GM10248 (cell line): ENCODE measurements at regions not wholly inside any gene's neighbourhood (a gene's known extent, or its start where the extent isn't known, plus 50 kb on each side); places are given as distances from the start of the nearest gene placed in this dataset.
"Not testable (repeated sequence)": the region's sequence is repeated elsewhere in the genome, so short reads cannot be mapped to it uniquely, and the experiment has no call there.

Source experiments
- CTCF ChIA-PET: fragments of 300-600 bp; sonication (Branson Sonifier 250); formaldehyde crosslinking; extraction: SDS; loops from one replicate; lab custom pipeline; 2021; ENCODE audit warnings: antibody characterized with exemption; lab: Yijun Ruan, JAX
- POLR2A ChIA-PET: fragments of 350-650 bp; sonication (Branson Sonifier 250); formaldehyde crosslinking; extraction: SDS; loops from one replicate; lab custom pipeline; 2020; ENCODE audit warnings: antibody characterized with exemption; lab: Yijun Ruan, JAX
- DNase-seq: peaks from one replicate; pipeline ENCODE4 v3.0.0; 2012; ENCODE audit errors: extremely low spot score
- TF ChIP-seq, protein P1 (sequence below): IDR thresholded peaks from 2 replicates; pipeline ENCODE4 v1.5.1; 2012; ENCODE audit warnings: mild to moderate bottlenecking, low read depth; ENCODE audit errors: extremely low read depth, missing control alignments, control extremely low read depth

DNA sequence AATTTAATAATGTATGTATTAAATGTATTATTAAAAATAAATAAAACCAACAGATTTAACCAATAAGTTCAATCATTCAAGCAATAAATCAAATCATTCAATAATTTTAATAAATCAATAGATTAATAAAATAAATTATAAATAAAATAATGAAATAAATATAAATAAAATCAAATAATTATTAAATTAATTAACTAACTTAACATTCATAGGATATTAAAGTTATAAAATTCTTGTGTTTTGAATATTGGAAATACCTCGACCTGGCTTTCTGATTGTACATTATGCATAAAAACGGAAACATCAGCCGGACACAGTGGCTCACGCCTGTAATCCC, 182.2 kb downstream of the BANP start:
- no peak for DNase-seq
- TF ChIP-seq, protein P1, sequence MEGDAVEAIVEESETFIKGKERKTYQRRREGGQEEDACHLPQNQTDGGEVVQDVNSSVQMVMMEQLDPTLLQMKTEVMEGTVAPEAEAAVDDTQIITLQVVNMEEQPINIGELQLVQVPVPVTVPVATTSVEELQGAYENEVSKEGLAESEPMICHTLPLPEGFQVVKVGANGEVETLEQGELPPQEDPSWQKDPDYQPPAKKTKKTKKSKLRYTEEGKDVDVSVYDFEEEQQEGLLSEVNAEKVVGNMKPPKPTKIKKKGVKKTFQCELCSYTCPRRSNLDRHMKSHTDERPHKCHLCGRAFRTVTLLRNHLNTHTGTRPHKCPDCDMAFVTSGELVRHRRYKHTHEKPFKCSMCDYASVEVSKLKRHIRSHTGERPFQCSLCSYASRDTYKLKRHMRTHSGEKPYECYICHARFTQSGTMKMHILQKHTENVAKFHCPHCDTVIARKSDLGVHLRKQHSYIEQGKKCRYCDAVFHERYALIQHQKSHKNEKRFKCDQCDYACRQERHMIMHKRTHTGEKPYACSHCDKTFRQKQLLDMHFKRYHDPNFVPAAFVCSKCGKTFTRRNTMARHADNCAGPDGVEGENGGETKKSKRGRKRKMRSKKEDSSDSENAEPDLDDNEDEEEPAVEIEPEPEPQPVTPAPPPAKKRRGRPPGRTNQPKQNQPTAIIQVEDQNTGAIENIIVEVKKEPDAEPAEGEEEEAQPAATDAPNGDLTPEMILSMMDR: no peak
- ChIA-PET CTCF (no interaction called here), POLR2A (no interaction called here)

DNA sequence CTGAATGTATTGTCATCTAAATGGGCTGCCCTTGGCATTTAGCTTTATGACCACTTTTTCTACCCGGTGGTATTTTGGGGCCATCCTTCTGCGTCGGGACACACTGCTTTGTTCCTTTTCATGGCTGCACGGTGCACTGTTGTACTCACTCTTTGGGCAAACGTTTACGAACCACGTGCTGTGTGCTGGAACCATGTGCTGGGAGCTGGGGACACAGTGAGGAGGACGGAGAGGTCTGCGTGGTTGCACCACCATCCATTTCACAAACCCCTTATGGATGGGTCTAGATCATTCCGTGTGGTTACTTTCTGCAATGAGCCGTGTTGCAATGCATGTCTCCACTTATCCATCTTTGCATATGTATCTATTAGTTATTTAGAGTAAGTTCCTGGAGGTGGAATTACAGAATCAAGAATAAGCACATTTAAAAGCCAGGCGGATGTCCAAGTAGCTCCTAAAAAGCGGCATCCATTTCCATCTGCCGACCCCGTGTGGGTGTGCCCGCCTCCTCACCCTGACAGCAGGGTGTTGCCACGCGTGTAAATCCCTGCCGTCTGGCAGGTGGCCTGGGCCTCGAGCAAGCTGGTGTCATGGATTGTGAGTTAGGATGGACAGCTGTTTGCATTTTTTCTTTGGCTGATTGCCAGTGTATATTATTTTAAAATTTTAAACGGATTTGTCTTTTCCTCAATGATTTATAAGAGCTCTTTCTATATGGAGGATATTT, 183.1 kb downstream of the BANP start:
- CTCF ChIA-PET: interaction anchor here (0.8 kb wide), 1 partner anchor 355 kb away, joined by 3 read pairs; no protein-coding TSS in a partner anchor
- DNase-seq, POLR2A ChIA-PET: not testable (repeated sequence)

DNA sequence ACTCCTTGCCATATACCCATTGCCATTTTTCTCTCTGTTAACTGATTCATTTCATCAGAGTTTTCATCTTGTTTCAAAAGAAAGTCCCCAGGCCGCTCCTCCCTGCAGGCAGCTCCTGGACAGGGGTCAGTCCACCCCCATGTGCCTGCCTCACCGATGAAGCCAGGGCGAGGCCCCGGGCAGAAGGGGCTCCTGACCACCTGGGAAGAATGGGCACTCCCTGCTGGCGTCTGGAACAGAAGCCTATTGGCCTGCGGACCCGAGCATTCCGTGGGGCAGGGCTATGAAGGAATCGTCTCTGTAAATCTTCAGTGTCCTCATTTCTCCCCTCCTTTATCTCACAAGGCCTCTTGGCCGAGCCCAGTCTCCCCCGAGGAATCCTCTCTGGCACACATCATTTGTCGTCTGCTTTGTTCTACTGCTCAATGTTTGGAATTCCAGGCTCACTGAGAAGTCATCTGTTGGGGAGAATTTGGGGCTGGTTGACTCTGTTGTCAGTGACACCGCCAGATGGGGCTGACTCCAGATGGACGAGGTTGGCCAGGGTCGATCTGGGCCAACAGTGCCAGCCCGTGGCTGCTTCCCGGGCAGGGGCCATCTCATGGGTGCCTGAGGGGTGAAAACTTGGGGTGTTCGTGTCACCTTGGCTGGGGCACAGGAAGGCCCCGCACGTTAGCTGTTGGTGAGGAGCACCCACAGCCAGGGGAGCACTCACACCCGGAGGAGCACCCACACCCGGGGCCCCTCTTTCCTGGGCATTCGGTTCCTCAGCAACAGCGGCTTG, 183.9 kb downstream of the BANP start:
- POLR2A ChIA-PET, DNase-seq: not testable (repeated sequence)
- CTCF ChIA-PET: interaction anchor here (0.8 kb wide), 1 partner anchor 356 kb away, joined by 3 read pairs; no protein-coding TSS in a partner anchor

DNA sequence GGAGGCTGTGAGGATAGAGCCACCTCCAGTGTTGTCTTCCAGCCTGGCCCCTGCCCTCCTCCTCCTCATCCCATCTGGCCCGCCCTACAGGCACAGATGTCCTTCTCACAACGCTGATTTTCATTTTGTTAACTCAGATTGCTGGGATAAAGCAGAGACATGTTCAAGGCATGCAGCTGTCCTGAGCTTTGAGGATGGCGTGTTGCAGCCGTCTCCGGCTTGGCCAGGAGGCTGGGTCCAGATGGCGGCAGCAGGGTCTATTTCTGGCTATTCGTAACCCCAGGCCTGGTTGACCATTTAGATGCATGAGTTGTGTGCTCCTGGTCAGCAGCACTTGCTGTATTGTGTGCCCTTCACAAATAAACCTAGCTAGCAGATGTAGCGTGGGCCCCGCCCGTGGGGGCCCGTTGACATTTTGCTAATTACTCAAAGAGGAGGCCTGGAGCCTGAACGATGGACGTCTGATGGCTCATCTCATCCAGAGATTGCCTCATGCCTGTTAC, 185.0 kb downstream of the BANP start:
- DNase-seq, POLR2A ChIA-PET, CTCF ChIA-PET: not testable (repeated sequence)

DNA sequence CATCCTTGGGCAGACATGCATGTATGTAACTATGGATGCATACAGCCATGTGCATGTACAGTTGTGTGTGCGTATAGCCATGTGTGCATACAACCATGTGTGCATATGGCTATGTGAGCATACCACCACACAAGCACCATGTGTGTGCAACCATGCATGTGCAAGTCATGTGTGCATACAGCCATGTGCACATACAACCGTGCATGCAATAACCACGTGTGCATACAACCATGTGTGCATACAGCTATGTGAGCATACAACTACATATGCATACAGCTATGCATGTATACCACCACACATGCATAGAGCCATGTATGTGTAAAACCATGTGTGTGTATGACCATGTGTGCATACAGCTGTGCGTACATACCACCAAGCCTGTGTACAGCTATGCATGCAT, 185.7 kb downstream of the BANP start:
- POLR2A ChIA-PET, CTCF ChIA-PET, DNase-seq: not testable (repeated sequence)

DNA sequence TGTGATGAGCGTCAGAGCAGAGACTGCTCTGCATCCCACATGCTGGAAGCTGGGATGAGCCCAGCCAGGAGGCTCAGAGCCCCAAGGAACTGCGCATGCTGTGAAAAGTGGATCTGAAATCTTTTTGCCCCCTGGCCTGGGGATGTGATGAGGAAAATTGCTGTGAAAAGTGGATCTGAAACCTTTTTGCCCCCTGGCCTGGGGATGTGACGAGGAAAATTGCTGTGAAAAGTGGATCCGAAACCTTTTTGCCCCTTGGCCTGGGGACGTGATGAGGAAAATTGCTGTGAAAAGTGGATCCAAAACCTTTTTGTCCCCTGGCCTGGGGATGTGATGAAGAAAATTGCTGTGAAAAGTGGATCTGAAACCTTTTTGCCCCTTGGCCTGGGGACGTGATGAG, 187.9 kb downstream of the BANP start:
- POLR2A ChIA-PET, CTCF ChIA-PET, DNase-seq: not testable (repeated sequence)

DNA sequence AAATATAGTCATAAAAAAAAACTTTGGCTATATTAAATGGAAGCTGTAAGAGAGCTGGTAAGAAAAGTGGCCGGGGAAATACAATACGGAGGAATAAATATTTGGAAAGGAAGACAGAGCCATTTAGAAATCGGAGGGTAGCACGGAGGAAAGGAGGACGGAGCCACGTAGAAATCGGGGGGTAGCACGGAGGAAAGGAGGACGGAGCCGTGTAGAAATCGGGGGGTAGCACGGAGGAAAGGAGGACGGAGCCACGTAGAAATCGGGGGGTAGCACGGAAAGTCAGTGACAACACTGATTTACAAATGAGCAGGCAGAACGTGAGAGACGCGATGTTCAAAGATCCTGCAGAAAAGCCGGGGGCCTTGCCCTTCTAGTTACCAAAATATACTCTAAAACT, 189.0 kb downstream of the BANP start:
- DNase-seq, POLR2A ChIA-PET, CTCF ChIA-PET: not testable (repeated sequence)

DNA sequence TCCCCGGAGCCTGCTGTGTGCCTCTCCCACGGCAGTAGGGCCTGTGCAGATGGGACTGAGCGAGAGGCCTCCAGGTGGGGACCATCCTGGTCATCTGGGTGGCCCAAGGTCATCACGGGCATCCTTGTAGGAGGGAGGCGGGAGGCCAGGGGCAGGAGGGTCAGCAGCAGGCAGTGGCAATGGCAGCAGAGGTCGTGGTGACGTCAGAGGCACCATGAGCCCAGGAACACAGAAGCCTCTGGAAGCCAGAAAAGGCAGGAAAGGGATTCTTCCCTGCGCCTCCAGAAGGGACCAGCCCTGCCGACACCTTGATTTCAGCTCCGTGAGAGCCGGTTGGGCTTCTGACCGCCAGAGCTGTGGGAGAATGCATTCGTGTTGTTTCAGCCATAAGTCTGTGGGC, 190.3 kb downstream of the BANP start:
- no peak for DNase-seq
- TF ChIP-seq, protein P1: no peak
- ChIA-PET CTCF (no interaction called here), POLR2A (no interaction called here)

DNA sequence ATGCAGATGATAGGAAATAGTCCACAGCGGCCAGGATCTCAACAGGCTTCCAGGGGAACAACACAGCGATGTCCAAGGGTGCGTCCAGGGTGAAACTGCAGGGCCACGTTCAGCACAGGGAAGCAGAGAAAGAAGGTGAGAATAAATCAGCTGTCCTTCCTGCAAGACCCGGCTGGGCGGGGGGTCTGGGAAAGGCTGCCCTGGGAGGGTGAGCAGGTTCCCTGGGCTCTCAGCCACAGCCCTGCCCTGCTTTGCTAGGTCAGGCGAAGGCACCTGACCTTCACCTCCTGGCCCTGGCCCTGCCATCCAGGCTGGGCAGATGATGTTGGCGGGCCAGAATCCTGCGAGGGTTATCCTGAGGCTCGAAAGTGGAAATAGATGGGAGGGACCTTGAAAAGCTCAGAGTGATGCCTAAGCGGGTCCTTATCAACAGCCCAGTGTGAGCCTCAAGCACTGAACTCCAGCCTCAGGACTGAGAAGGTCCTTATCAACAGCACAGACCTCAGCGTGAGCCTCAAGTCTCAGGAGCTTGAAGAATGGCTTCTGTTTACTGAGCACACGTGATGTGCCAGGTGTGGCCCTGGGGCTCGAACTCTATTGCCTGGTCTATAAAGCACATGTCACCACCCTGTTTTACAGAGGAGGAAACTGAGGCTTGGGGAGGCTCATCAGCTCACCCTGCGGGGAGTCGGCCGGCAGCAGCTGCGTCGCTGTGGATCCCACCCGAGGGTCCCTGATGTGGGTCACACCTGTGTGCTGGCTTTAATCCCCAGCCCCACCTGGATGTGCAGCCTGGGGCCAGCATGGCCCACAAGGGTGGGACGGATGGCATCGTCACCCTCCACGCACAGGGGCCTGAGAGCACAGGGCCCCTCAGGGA, 191.1 kb downstream of the BANP start:
- DNase-seq, CTCF ChIA-PET, POLR2A ChIA-PET: not testable (repeated sequence)

DNA sequence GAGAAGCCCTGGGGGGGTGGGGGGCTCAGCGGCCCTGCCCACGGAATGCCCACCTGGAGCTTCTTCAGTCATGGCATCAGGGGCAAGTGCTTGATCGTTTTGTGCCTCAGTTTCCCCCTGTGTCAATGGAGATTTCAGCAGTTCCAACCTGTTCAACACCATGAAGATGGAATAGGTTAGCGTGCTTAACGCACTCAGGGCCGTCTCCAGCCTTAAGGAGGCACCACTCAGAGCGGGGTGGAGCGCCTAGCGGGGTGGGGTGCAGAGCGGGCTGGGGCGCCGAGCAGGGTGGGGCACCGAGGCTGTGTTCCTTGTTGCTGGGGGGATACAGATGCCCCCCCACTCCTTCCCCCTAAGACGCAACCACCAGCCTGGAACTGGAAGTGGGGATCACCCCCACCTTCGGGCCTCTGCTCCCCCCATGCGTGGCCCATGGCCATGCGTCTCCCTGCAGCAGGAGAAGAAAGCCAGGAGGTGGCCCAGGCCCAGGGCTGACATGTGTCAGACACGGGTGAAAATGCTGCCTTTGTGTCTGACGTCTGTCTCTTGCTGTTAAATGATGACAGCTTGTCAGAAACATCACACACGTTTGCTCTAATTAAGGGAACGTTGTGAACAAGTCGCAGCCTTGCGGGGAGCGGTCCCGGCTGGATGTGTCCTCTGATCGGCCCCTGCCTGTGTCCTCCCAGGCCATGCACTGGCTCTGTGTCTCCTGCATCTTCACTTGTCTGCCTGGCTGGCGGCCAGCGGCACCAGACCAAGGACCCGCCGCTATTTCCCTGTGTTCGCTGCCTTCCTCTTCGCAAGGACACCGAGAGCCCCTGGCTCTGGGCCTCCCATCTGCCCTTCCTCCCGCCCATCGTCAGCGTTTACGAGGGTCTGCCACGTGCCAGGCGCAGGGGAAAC, 192.1 kb downstream of the BANP start:
- POLR2A ChIA-PET, CTCF ChIA-PET, DNase-seq: not testable (repeated sequence)
